ENCODE measurements at regions not wholly inside any gene's neighbourhood (a gene's known extent, or its start where the extent isn't known, plus 50 kb on each side); places are given as distances from the start of the nearest gene placed in this dataset.
"Not testable (repeated sequence)": the region's sequence is repeated elsewhere in the genome, so short reads cannot be mapped to it uniquely, and the experiment has no call there.

DNA sequence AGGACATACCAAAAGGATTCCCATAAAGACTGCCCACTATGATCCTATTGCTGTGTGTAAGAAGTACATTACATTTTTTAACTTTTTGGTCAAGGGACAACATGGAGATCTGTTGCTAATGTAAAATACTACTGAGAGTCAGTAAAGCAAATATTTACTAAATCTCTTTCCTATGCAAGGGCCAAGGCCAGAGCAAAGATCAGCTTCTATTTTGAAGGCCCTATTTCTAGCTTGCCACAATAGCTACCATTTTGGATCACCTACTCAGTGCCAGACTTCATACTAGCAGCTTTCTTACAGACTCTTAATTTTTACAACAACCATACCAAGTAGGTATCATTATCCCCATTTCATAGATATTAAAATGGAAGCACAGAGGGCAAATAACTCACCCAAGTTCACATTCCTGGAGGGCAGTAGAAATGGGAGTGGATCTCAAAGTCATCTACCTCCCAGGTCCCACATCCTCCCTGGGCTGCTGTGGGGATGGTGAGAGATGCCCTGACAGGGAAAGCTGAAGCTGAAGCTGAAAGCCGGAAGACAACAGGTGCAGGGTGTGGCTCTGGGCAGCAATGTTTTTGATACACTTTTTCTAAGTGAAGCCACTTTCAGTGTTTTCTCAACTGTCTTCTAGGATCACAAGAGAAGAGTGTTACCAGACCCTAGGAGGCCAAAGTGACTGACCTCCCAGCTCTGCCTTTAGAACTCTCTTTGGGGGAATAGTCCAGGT, 321.2 kb downstream of the UBE3D start:
- no peak for DNase-seq

DNA sequence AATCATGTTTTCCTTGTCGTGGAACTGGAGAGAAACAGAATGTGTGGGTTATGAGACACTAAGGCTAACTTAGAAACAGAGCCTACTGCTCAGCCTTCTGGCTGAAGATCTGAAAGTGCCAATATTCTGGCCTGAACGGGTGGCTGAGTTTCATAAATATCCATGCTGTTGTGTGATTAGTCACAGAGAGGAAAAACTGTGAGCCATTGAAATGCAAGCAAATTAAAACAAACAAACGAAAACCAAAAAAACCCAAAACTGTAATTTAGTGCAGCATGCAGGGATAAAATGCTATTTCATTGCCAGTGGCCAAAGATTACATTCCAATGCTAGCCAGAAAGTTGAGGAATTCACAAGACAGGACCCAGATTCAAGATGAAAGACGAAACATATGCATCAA, 315.1 kb downstream of the UBE3D start:
- no peak for DNase-seq

DNA sequence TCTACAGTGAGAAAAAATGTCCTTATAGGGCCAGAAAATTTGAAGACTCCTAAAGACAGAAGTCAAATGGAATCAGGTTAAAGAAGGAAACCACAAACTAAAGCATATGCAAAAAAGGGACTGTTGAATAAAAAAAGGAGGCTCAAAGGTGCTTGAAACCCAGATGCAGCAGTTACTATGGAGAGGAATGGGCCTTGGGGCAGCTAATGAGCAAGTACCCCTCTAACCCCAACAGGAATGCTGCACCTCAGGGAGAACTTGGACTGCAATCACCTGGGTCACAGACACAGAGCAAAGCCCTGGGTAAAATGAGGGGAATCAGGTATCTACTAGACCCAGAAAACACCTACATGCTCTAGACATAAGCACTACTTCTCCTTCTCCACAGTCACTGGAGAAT, 313.9 kb downstream of the UBE3D start:
- no peak for DNase-seq

DNA sequence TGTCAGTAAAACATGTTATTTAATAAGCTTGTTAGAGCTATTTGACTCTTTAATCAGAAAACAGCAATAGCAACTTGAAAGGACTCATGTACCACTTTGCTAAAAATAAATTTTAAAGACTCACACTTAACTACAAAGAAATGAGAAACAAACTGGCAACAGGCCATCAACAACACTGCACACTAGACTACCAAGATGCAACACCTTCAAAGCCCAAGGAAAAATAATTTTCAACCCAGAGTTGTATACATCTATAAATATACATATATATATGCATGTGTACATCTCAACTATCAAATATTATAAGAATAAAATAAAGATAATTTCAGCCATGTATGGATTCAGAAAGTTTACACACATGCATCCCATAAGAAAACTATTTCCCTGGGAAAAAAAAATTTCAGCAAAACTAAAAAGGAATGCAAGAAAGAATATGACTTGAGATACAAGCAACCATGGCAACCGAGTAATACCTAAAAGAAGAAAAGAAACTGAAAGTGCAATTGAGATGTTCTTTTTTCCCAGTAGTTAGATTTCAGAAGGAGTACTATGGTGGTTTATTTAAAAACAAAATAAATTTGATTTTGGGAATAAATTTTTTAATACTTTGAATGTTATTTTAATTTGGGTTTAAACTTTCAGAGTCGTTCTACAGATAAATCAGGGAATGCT, 303.8 kb downstream of the UBE3D start:
- DNase-seq = no peak

DNA sequence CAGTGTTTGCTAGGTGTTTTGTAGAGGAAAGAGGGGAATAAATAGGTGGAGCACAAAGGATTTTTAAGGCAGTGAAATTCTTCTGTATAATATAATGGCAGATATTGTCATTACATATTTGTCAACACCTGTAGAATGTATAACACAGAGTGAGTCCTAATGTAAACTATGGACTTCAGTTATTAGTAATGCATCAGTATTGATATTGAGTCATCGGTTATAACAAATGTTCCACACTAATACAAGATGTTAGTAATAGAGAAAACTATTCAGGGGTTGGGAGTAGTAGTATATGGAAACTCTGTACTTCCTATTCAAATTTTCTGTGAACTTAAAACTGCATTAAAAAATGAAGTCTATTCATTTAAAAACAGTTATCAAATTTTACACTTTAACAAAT, 299.2 kb downstream of the UBE3D start:
- DNase-seq = no peak

DNA sequence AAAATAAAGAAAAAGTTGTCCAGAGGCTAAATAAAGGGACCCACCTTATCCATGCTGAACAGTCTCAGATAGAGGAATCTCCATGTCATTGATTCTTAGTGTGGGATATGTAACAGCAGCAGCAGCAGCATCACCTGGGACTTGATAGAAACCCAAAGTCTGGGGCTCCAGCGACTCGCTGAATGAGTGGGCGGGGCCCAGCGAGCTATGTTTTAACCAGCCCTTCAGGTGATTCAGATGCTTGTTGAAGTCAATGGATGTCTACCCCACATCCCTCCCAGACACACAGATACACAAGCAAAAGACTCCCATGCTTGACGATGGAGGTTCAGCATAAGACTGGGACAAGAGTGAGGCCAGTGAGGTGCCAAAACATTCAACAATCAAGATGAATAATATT, 298.6 kb downstream of the UBE3D start:
- DNase-seq = no peak

DNA sequence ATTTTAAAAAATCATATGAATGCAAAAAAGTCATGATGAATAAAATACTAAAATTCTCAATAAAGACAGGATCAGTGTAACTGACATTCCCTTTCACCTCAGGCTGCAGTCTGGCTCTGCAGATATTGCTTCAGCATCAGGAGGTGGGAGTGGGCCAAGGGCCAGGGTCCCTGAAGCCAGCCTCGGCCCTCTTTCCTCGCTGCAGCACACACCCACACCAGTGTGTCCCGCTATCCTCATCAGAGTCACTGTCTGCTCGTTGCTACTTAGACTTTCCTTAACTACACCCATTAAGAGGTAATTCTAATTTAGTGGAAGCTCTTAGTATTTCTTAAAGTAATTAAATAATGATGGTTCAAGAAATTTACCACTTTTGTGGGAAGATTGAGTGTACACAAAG, 298.2 kb downstream of the UBE3D start:
- no peak for DNase-seq

DNA sequence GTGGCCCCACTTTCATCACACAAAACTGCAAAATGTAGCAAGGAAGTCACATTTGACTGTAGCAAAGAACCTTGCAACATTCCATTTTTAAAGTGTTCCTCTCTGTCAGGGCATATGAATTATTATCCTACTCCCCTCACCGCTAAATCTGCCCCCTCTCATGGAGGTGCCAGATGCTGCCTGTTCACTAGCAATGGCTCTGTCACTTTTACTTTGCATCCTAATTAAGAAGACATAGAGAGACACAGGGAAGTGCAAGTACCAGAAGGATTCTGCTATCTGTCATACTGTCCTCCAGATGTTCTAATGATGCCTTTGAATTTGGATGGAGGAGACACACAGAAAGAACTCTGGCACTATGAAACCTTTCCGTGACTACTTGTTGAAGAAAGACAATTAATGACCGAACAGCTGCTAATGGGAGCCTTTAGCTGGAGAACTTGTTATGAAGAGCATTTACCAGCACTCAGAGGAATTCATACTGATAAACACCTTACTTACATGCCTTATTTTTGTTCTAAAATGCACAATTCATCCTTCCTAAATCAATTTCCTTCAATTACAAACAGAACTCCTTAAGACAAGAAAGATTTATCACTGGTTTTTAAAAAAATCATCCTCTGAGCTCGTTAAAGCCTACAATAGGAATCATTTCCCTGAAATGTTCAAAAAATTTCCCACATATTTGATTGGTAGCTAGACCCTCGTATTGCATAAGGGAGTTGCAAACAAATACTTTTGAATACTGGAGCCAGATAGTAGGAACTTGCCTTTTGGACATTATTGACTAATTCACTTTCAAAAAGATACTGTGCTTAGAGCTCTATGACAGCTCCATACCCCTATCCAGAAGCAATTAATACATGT, 292.6 kb downstream of the UBE3D start:
- no peak for DNase-seq

DNA sequence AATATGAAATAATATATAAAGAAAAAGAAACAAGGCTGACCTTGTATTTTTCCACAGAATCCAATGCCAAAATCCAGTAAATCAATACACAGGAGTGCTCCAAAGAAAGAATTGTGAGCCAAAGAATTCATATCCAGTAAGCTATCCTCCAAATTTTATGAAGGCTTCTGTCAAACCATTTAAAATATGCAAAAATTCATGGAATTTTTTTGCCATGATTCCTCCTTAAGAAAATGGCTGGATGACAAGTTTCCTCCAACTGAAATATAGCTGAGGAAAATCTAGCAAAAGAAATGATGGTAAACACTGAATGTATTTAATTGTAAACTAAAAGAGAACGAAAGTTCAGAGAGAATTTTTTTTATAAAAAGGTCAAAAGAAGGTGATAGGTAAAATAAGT, 290.3 kb downstream of the UBE3D start:
- DNase-seq = no peak

DNA sequence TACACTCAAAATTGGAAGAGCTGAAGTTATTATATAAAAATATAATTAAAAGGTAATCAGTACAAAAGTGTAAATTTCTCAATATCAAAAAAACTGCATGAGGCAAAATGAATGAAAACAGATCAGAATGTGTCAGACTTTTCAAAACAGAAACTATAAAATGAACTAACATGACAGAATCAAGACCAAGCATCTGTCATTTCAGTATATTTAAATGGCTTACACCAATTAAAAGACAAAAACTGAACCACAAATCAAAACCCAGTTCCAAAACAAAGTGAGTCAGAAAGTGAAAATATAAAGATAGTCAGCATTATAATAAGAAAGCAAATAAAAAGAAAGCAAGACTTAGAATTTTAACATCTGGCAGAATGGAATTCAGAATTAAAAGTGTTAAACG, 289.7 kb downstream of the UBE3D start:
- DNase-seq = no peak

DNA sequence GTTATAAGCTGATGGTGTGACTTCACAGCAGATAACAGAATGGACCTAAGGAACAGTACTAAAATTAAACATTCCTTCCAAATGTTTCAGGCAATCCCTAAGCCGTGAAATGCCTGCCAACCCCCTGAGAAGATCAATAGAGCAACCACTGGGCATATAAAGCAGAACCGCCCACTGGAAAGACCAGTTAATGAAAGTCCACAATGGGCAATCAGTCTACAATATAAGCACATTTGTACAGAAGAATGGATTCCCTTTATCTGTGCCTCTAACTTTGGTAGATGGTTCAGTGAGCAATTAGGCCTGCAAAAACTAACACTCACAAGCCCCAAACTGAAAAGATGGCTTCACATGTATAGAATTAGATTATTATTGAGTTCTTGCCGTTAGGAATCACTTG, 286.6 kb downstream of the UBE3D start:
- DNase-seq = no peak

DNA sequence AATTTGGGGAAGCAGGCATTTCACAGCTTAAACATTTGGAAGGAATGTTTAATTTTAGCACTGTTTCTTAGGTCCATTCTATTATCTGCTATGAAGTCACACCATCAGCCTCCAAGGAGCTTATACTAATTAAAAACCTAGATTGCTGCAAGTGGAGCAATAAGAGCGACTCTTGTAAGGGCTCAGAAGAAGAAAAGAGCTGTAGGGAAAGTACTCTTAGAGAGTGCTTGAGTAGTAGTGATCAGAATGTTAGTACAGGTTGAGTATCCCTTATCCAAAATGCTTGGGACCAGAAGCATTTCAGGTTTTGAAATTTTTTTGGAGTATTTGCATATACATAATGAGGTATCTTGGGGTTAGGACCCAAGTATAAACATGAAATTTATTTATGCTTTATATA, 285.3 kb downstream of the UBE3D start:
- no peak for DNase-seq

DNA sequence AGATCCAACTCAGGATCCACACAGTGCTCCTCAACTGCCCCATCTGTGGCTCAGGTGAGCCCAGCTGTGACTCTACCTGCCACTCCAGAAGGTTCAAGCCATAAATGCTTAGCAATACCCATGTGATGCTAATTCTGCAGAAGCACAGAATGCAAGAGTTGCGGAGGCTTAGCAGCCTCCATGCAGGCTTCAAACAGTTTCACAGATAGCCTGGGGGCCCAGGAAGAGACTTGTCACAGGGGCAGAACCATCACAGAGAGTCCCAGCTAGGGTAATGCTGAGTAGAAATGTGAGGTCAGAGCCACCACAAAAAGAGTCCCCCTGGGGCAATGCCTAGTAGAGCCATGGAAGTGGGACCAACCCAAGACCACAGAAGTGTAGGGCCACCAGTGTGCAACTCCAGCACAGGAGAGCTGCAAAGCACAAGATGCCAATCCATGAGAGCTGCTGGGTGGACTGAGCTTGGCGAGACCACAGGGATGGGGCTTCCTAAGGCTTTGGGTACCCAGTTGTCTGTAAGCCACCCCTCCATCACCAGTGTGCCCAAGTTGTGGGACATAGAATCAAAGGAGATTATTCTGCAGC, 283.9 kb downstream of the UBE3D start:
- DNase-seq = no peak

DNA sequence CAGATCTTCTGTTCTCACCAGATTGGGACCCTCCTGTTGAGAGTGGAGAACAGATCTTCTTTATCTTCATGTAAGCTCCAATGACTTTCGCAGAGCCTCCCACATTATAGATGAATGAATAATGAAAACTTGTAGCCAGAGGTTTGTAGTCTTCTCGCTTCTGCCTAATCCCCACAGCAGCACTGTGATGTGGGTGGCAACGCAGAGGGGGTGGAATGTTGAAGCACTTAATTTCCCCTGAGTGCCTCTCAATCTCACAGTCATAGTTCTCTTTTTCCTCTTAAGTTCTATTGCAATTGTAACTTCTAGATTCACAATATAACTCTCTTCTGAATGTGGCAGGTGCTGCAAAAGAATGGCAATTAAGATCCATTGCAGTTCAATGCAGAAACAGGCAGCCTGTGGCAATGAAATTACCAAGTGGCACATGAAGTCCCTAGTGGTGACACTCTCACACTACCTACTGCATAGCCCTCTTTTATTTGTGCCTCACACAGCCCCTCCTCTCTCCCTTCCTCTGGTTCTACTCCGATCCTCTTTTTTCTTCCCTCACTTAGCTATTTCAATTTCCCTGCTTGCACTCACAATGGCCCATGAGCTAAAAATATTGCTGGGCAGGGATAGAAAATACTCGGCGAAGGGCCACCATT, 281.9 kb downstream of the UBE3D start:
- no peak for DNase-seq

DNA sequence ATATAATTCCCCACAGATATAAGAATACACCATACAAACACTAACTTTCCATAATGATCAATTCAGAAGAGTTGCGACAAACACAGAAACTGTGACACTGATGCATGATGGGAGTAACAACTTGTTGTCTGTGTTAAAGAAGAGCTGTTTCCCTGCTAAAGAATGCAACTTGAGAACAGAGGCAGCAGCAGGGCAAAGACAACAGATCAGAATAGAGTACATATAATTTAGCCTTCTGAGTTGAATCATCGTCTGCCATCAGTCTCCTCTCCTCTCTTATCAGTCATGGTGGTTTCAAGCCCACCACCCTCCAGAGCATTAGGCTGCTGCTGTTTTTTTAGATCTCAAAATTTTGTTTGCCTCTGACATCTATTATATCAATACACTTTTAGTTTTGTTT, 280.4 kb downstream of the UBE3D start:
- DNase-seq = no peak

DNA sequence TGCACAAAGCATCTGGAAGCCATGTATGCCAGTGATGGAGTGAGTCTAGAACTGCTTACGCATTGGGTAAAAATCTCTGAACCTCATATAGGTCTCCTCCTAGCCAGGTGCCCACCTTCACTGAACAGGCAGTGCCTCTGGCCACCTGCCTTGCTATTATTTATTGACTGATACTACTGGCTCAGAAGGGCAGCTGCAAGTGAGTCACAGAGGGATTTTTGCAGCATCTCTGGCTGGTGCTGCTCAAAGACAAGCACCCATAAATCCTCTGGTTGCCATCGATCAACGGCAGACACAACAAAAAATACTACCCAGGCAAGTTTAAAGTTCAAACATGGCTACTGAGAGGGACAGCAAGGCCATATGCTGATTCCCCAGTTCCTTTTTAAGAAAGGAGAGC, 279.4 kb downstream of the UBE3D start:
- no peak for DNase-seq

DNA sequence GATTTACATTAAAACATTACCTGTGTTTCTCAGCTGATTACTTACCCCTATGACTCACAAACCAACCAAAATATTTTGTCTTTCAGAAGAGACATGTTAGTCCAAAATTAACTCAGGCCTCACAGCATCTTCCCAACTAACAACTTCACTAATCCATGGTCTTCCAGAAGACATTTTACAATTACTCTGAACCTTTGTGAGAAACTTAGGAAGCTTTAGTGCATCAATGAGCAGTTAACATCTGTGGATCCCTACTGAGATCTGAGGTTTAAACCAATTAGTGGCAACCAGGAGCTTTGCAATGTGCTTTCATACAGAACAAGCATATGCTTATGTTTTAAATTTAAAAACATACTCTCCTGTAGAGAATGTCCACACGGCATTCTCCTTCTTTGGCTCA, 269.7 kb downstream of the UBE3D start:
- no peak for DNase-seq

DNA sequence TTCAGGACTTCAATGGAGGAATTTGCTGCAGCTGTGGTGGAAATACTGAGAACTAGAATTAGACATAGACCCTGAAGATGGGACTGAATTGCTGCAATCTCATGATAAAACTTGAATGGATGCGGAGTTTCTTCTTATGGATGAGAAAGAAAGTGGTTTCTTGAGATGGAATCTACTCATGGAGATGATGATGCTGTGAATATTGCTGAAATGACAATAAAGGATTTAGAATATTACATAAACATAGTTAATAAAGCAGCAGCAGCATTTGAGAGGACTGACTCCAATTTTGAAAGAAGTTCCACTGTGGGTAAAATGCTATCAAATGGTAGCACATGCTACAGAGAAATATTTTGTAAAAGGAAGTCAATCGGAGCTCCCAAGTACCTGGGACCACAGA, 264.6 kb downstream of the UBE3D start:
- DNase-seq = no peak

DNA sequence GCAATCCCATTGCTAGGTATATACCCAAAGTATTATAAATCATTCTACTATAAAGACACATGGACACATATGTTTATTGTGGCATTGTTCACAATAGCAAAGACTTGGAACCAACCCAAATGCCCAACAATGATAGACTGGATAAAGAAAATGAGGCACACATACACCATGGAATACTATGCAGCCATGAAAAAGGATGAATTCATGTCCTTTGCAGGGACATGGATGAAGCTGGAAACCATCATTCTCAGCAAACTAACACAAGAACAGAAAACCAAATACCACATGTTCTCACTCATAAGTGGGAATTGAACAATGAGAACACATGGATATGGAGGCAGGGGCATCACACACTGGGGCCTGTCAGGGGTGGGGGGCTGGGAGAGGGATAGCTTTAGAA, 249.4 kb downstream of the UBE3D start:
- not testable (repeated sequence) for DNase-seq

DNA sequence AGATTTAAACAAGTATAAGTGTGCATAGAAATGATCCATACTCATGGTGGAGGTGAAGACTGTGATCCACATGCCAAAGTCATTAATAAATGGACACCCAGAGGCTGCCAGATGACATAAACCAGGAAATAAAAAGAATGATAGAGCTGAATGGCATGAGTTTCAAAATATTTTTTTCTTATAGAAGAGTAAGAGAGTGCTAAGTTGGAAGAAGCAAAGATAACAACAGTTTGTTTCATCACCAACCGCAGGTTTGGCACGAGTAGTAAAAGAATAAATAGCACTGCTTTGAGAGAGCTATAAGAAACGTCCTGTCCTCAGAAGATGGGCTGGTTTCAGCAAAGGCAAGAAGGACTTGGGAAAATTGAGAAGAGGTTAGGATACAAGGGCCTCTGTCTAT, 246.9 kb downstream of the UBE3D start:
- DNase-seq = no peak

DNA sequence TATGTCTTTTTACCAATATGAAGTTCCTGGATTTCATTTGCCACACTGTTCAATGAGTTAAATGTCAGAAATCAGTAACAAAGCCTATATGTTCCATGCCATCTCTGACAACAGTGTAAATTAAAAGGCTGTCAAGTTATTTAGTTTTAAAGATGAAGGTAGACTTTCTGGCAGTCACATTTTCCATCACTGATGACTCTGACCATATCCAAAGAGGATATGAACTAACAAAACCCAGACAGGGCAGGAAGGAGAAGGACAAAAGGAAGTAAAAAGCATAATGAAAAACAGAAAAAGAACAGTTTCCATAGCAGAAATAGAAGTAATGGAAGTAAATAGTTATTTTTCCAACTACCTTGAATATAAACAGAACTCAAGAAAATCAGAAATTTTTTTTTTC, 242.3 kb downstream of the UBE3D start:
- no peak for DNase-seq

DNA sequence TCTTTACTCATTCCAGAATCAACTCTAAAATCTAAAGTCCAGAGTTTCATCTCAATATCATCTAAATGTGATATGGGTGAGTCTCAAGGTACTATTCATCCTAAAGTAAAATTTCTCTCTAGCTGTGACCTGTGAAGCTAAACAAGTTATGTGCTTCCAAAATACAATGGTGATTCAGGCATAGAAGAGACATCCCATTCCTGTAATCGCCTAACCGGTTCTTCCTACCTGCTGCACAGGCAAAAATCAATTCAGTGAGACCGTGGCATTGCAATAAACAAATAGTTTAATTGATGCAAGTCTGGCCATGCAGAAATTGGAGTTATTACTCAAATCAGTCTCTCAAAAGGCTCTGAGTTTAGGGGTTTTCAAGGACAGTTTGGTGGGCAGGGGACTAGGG, 232.8 kb downstream of the UBE3D start:
- DNase-seq = no peak

DNA sequence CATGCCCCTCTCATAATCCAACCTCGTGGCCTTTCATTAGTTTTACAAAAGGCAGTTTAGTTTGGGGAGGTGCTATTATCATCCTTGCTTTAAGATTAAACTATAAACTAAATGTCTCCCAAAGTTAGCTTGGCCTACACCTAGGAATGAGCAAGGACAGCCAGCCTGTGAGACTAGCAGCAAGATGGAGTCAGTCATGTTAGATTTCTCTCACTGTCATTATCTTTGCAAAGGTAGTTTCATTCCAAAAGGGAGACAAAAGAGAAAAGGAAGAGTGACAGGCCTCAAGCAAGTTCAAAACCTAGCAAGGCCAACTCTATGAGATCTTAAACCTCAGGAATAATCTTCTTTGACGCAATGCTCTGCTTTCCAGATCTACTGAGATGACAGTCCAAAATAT, 232.2 kb downstream of the UBE3D start:
- DNase-seq = no peak
